CD8-positive, alpha-beta memory T cell (primary cell): ENCODE measurements at regions not wholly inside any gene's neighbourhood (a gene's known extent, or its start where the extent isn't known, plus 50 kb on each side); places are given as distances from the start of the nearest gene placed in this dataset.

Experiments used
- CTCF ChIA-PET: fragments of 350-600 bp; sonication (Branson Sonifier 250); formaldehyde crosslinking; loops from one replicate; lab custom pipeline; 2021; ENCODE audit warnings: antibody characterized with exemption; lab: Charles Lee
- POLR2A ChIA-PET: fragments of 350-600 bp; sonication (Branson Sonifier 250); formaldehyde crosslinking; loops from one replicate; lab custom pipeline; 2021; ENCODE audit warnings: antibody characterized with exemption; lab: Charles Lee
- DNase-seq, 5 donors: peaks; one replicate each; pipeline versions ENCODE4 v3.0.0 to v3.0.0-alpha.2; 2020 to 2022; ENCODE audit warnings: mixed read lengths in 1 of 5
- H3K27ac ChIP-seq: one replicate; pipeline ENCODE4 v1.7.0; 2013; ENCODE audit warnings: low read depth, mild to moderate bottlenecking, low read length, moderate library complexity
- H3K27me3 ChIP-seq: 2 replicates; pipeline ENCODE4 v1.7.0; 2013; ENCODE audit warnings: low read length, mild to moderate bottlenecking; ENCODE audit not compliant: insufficient read depth, poor library complexity, severe bottlenecking
- H3K36me3 ChIP-seq: 2 replicates; pipeline ENCODE4 v1.7.0; 2013; ENCODE audit warnings: mild to moderate bottlenecking, low read length, moderate library complexity; ENCODE audit not compliant: insufficient read depth
- H3K4me1 ChIP-seq: 2 replicates; pipeline ENCODE4 v1.7.0; 2013; ENCODE audit warnings: mild to moderate bottlenecking, low read length, moderate library complexity; ENCODE audit not compliant: insufficient read depth
- H3K4me3 ChIP-seq: 2 replicates; pipeline ENCODE4 v1.7.0; 2013; ENCODE audit warnings: mild to moderate bottlenecking, low read length
- H3K9me3 ChIP-seq: 2 replicates; pipeline ENCODE4 v1.7.0; 2013; ENCODE audit warnings: mild to moderate bottlenecking, low read length
- H3K27ac Mint-ChIP-seq, 8 donors: one replicate each; pipeline ENCODE4 v1.8.0; 2020 to 2021; ENCODE audit warnings: mixed read lengths in 8 of 8, mild to moderate bottlenecking in 6 of 8, inconsistent platforms in 3 of 8, moderate library complexity in 3 of 8
- H3K27me3 Mint-ChIP-seq, 2 donors: one replicate each; pipeline ENCODE4 v1.8.0; 2020 to 2021; ENCODE audit warnings: mixed read lengths in 2 of 2, mild to moderate bottlenecking in 1 of 2, moderate library complexity in 1 of 2
- H3K36me3 Mint-ChIP-seq, 3 donors: one replicate each; pipeline ENCODE4 v1.8.0; 2020 to 2021; ENCODE audit warnings: mixed read lengths in 3 of 3, inconsistent platforms in 1 of 3, mild to moderate bottlenecking in 1 of 3
- H3K4me1 Mint-ChIP-seq, 3 donors: one replicate each; pipeline ENCODE4 v1.8.0; 2020 to 2021; ENCODE audit warnings: mixed read lengths in 3 of 3, inconsistent platforms in 1 of 3, mild to moderate bottlenecking in 1 of 3
- H3K4me3 Mint-ChIP-seq, 7 donors: one replicate each; pipeline ENCODE4 v1.8.0; 2020 to 2021; ENCODE audit warnings: mixed read lengths in 7 of 7, mild to moderate bottlenecking in 6 of 7, moderate library complexity in 4 of 7, inconsistent platforms in 2 of 7
- H3K9me3 Mint-ChIP-seq, 5 donors: one replicate each; pipeline ENCODE4 v1.8.0; 2020 to 2022; ENCODE audit warnings: mixed read lengths in 5 of 5, mild to moderate bottlenecking in 3 of 5, moderate library complexity in 2 of 5, inconsistent platforms in 1 of 5

GRCh38 chr7:25431956-25432450 lies 203.7 kb upstream of the NPVF start:
- H3K4me3 Mint-ChIP-seq, result no peak overlapping the region
- peaks cover 0 to 3% of the 10 kb centered on the region in 2 donors for H3K27me3 Mint-ChIP-seq
- H3K27ac Mint-ChIP-seq, result no peak overlapping the region
- H3K4me1 Mint-ChIP-seq, result no peaks in the 10 kb centered on the region
- Histone ChIP-seq H3K27ac (no peak overlapping the region), H3K4me3 (no peak overlapping the region), H3K9me3 (no peaks in the 10 kb centered on the region), H3K27me3 (no peaks in the 10 kb centered on the region), H3K36me3 (no peaks in the 10 kb centered on the region), H3K4me1 (no peaks in the 10 kb centered on the region)
- peaks cover 0 to 2% (median 0%) of the 10 kb centered on the region in 5 donors for H3K9me3 Mint-ChIP-seq
- CTCF ChIA-PET, result no interaction called here
- no peak for DNase-seq
- POLR2A ChIA-PET, result no interaction called here
- H3K36me3 Mint-ChIP-seq, result no peaks in the 10 kb centered on the region

- Histone ChIP-seq H3K27me3 (no peaks in the 10 kb centered on the region), H3K4me1 (no peaks in the 10 kb centered on the region), H3K4me3 (no peak overlapping the region), H3K36me3 (no peaks in the 10 kb centered on the region), H3K9me3 (no peaks in the 10 kb centered on the region), H3K27ac (no peak overlapping the region)
- no peak overlapping the region for H3K4me3 Mint-ChIP-seq
- no peaks in the 10 kb centered on the region for H3K4me1 Mint-ChIP-seq
- no peak for DNase-seq
- peaks cover 0 to 2% (median 0%) of the 10 kb centered on the region in 5 donors for H3K9me3 Mint-ChIP-seq
- peaks cover 0 to 3% of the 10 kb centered on the region in 2 donors for H3K27me3 Mint-ChIP-seq
- no peak overlapping the region for H3K27ac Mint-ChIP-seq
- ChIA-PET POLR2A (no interaction called here), CTCF (interaction anchor here (0.6 kb wide), 1 partner anchor 146 kb away, joined by 3 read pairs; no protein-coding TSS in a partner anchor)
- H3K36me3 Mint-ChIP-seq, result no peaks in the 10 kb centered on the region
Observed at GRCh38 chr7:25432807-25433206, 204.5 kb upstream of the NPVF start.

- no peaks in the 10 kb centered on the region for H3K36me3 ChIP-seq
- peaks cover 4 to 17% (median 10%) of the 10 kb centered on the region in 5 donors for H3K9me3 Mint-ChIP-seq
- no peak overlapping the region for H3K27ac ChIP-seq
- ChIA-PET POLR2A (no interaction called here), CTCF (no interaction called here)
- no peaks in the 10 kb centered on the region for H3K27me3 ChIP-seq
- H3K36me3 Mint-ChIP-seq, result peaks cover 0 to 1% (median 0%) of the 10 kb centered on the region in 3 donors
- H3K4me1 ChIP-seq, result no peaks in the 10 kb centered on the region
- H3K4me3 ChIP-seq, result no peak overlapping the region
- no peak overlapping the region for H3K27ac Mint-ChIP-seq
- H3K9me3 ChIP-seq, result no peaks in the 10 kb centered on the region
- DNase-seq, result no peak
- H3K4me1 Mint-ChIP-seq, result no peaks in the 10 kb centered on the region
- peaks cover 1 to 7% of the 10 kb centered on the region in 2 donors for H3K27me3 Mint-ChIP-seq
- H3K4me3 Mint-ChIP-seq, result no peak overlapping the region
Observed at GRCh38 chr7:25436413-25436812, 208.1 kb upstream of the NPVF start.

- H3K27me3 ChIP-seq, result no peaks in the 10 kb centered on the region
- no peaks in the 10 kb centered on the region for H3K4me1 ChIP-seq
- no peaks in the 10 kb centered on the region for H3K9me3 ChIP-seq
- no peak overlapping the region for H3K27ac ChIP-seq
- POLR2A ChIA-PET, result no interaction called here
- H3K36me3 Mint-ChIP-seq, result peaks cover 0 to 1% (median 0%) of the 10 kb centered on the region in 3 donors
- no peaks in the 10 kb centered on the region for H3K36me3 ChIP-seq
- no peak overlapping the region for H3K4me3 ChIP-seq
- DNase-seq, result no peak
- no peaks in the 10 kb centered on the region for H3K4me1 Mint-ChIP-seq
- peaks cover 11 to 23% (median 17%) of the 10 kb centered on the region in 5 donors for H3K9me3 Mint-ChIP-seq
- H3K27me3 Mint-ChIP-seq, result peaks cover 1 to 6% of the 10 kb centered on the region in 2 donors
- CTCF ChIA-PET, result no interaction called here
- no peak overlapping the region for H3K27ac Mint-ChIP-seq
- no peak overlapping the region for H3K4me3 Mint-ChIP-seq
Observed at GRCh38 chr7:25437308-25437707, 209.0 kb upstream of the NPVF start.

GRCh38 chr7:25444991-25445390 lies 216.7 kb upstream of the NPVF start:
- Histone ChIP-seq H3K27ac (no peak overlapping the region), H3K9me3 (no peaks in the 10 kb centered on the region), H3K36me3 (no peaks in the 10 kb centered on the region), H3K4me3 (no peak overlapping the region), H3K4me1 (no peaks in the 10 kb centered on the region), H3K27me3 (no peaks in the 10 kb centered on the region)
- DNase-seq, result no peak
- Mint-ChIP-seq H3K4me1 (no peaks in the 10 kb centered on the region), H3K4me3 (no peak overlapping the region), H3K9me3 (peaks cover 14 to 37% (median 30%) of the 10 kb centered on the region in 5 donors), H3K27me3 (peaks cover 7 to 9% of the 10 kb centered on the region in 2 donors), H3K27ac (no peak overlapping the region), H3K36me3 (peaks cover 0 to 6% (median 1%) of the 10 kb centered on the region in 3 donors)
- POLR2A ChIA-PET, result no interaction called here
- CTCF ChIA-PET, result no interaction called here

- no peak for DNase-seq
- Histone ChIP-seq H3K9me3 (no peaks in the 10 kb centered on the region), H3K36me3 (no peaks in the 10 kb centered on the region), H3K4me3 (no peak overlapping the region), H3K27me3 (no peaks in the 10 kb centered on the region), H3K4me1 (no peaks in the 10 kb centered on the region), H3K27ac (no peak overlapping the region)
- ChIA-PET POLR2A (no interaction called here), CTCF (no interaction called here)
- no peaks in the 10 kb centered on the region for H3K36me3 Mint-ChIP-seq
- H3K27ac Mint-ChIP-seq, result no peak overlapping the region
- H3K27me3 Mint-ChIP-seq, result peaks cover 3 to 4% of the 10 kb centered on the region in 2 donors
- no peak overlapping the region for H3K4me3 Mint-ChIP-seq
- H3K4me1 Mint-ChIP-seq, result no peaks in the 10 kb centered on the region
- H3K9me3 Mint-ChIP-seq, result peaks cover 0 to 7% (median 6%) of the 10 kb centered on the region in 5 donors
Observed at GRCh38 chr7:25448301-25448700, 220.0 kb upstream of the NPVF start.

GRCh38 chr7:25454020-25454419 lies 225.7 kb upstream of the NPVF start:
- ChIA-PET POLR2A (no interaction called here), CTCF (no interaction called here)
- peaks cover 0 to 1% of the 10 kb centered on the region in 2 donors for H3K27me3 Mint-ChIP-seq
- no peak overlapping the region for H3K27ac Mint-ChIP-seq
- Histone ChIP-seq H3K27me3 (no peaks in the 10 kb centered on the region), H3K36me3 (no peaks in the 10 kb centered on the region), H3K9me3 (no peaks in the 10 kb centered on the region), H3K4me1 (no peaks in the 10 kb centered on the region), H3K4me3 (no peak overlapping the region), H3K27ac (no peak overlapping the region)
- no peak for DNase-seq
- H3K36me3 Mint-ChIP-seq, result no peaks in the 10 kb centered on the region
- no peaks in the 10 kb centered on the region for H3K4me1 Mint-ChIP-seq
- H3K9me3 Mint-ChIP-seq, result peaks cover 0 to 1% (median 0%) of the 10 kb centered on the region in 5 donors
- no peak overlapping the region for H3K4me3 Mint-ChIP-seq

- no peaks in the 10 kb centered on the region for H3K9me3 Mint-ChIP-seq
- Histone ChIP-seq H3K27me3 (no peaks in the 10 kb centered on the region), H3K27ac (no peak overlapping the region), H3K9me3 (no peaks in the 10 kb centered on the region), H3K36me3 (no peaks in the 10 kb centered on the region), H3K4me3 (no peak overlapping the region), H3K4me1 (no peaks in the 10 kb centered on the region)
- no peaks in the 10 kb centered on the region for H3K36me3 Mint-ChIP-seq
- no peaks in the 10 kb centered on the region for H3K27me3 Mint-ChIP-seq
- no peak for DNase-seq
- ChIA-PET POLR2A (no interaction called here), CTCF (no interaction called here)
- H3K4me1 Mint-ChIP-seq, result no peaks in the 10 kb centered on the region
- H3K27ac Mint-ChIP-seq, result no peak overlapping the region
- no peak overlapping the region for H3K4me3 Mint-ChIP-seq
Observed at GRCh38 chr7:25454562-25455041, 226.3 kb upstream of the NPVF start.
